NCI-H1930 (cell line): ENCODE measurements at regions not wholly inside any gene's neighbourhood (a gene's known extent, or its start where the extent isn't known, plus 50 kb on each side); places are given as distances from the start of the nearest gene placed in this dataset.

Experiments
- DNase-seq, 2 experiments: peaks; one replicate each; lab custom pipeline; 2025; lab: John Stamatoyannopoulos, UW

DNA sequence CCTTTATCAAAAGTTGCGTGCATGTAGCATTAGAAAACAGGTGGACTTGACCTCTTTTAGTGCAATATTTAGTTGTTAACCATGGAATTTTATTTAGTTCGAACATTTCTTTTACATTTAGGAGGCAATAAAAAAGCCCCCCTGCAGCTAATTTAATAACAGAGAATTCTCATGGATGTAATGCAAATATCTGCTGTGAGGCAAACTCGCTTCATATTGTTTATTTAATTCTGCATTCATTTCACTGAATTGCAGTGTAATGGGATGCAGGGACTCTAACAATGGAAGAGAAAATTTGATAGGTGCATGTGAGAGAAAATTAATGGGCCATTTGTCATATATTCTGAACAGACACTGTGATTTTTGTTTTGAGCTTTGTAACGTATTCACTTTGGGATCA lies 205.1 kb upstream of the CHD1 start:
- no peak for DNase-seq

DNA sequence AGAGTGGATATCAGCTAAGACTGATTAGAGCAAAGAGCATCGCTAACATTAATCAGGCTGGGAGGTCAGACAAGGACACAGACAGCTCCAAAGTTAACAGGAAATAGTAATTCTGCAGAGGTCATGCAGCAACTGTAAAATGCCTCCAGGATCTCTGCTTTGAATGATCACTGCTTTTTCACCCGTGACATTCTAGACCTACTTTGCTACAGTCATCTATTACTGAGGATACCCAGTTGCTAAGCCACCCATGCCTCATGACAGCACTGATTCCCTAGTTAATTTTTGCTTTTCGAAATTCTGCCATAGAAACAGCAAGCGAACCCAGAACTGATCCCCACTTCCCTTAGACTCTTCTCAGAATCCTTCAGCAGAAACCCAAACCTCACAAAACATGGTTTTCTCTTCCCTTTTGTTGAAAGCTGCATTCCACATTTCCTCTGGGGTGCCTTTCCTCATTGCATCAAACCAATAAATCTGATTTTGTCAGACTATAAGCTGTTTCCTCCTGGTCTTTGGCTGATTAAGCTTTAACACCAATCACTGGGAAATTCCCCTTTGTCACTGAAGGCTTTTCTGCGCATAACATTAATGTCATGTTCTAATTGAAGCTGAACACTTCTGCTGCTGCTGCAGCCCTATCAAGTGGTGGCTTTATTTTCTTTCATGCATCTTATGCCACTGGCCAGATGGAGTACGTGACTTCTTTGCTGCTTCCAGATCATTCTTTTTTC lies 201.1 kb upstream of the CHD1 start:
- DNase-seq = no peak

DNA sequence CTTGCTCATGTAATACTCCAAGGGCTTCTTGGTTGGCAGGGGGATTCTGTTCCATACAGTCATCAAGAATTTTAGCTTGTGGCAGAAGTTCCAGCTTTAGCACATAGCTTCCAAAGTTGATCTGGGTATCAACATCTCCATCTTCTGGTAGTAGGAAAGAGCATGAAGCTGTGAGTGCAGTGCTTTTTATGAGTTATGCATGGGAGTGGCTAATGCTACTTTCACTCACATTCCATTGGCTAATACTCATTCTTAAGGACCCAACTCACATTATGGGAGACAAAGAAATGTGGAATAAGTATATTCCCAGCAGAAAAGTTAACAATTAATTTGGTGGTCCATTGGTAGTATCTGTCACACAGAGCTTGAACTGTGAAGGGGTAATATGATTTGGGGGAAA lies 194.2 kb upstream of the CHD1 start:
- DNase-seq = no peak

DNA sequence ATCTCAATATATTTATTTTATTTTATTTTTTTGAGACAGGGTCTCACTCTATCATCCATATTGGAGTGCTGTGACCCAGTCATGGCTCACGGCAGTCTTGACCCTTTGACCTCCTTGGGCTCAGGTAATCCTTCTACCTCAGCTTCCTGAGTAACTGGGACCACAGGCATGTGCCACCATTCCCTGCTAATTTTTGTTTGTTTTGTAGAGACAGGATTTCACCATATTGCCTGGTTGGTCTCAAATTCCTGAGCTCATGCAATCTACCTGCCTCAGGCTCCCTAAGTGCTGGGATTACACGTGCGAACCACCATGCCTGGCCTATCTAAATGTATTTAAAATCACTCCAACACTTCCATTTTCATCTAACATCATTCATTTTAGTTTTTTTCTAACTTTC lies 190.5 kb upstream of the CHD1 start:
- DNase-seq = no peak

DNA sequence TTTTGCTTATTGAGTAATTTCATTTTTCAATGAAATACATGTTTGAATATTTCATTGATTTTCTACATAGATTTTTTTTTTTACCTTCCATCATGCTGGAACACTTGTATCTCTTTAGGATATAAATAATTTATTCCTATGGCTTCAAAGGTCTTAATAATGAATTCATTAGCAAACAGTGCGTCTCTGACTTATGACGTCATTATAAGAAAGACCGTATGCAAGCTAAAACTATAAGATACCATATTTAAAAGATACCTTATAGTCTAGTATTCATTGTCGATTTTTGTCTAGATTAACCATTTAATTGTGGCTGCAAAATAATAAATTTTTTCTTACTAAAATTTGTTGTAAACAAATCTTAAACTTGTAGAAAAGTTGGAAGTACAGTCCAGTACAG lies 187.7 kb upstream of the CHD1 start:
- DNase-seq = no peak

DNA sequence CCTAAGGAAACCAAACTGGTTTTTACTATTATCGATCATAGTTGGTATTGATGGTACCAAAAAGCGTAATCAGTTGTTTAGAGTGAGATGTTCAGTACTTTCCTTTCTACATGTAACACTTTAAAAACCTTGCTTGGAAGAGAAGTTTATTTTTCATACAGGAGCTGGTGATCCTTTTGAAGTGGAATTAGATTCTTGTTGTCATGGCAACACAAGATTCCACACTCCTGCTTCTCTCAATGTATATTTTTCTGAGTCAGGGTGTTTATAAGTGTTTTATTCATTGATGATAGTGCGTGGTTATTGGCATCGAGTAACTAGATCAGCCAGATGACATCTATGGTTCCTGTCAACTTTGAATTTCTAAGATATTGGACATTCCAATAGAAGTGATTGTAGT lies 181.1 kb upstream of the CHD1 start:
- no peak for DNase-seq

DNA sequence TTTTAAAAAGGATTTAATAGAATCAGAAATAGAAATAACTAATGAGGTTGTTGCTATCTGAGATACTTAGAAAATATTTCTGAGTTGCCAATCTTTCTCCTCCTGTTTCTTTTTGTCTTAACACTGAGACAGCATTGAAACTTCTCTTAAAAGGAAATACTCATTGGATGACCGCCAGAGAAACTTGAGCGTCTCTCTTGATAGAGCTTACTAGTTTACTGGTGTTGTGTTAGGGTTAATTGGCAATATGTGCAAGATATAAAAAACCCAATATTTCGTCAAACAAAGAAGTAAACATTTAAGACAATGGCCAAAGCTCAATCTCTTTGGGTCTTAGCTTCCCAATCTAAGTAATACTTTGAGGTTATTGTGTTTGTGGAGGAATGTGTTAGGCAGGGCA lies 176.4 kb upstream of the CHD1 start:
- no peak for DNase-seq

DNA sequence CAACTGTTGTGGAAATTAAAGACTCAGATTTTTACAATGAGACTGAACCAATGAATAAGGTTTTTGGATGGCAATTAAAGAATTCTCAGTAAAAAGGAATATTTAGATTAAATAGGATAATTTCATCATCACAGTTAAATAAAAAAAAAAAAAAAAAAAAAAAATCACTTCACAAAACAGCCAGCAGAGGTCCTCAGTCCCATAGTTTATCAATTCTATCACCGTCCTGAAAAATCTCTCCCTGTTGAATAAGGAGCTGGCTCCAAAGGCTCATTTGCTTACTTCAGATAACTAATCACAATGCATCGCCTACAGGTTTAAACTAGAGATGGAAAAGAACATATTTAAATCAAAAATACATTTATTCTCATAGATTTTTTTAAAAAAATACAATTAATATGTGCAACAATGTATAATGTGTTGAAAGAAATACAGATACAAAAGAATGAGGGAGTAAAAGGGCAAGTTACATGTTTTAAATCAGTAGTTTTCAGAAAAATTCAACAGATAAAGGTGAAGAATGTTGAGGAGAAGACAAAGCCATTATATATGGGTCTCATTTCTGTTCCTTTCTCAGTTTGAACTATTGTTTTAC lies 175.8 kb upstream of the CHD1 start:
- no peak for DNase-seq

DNA sequence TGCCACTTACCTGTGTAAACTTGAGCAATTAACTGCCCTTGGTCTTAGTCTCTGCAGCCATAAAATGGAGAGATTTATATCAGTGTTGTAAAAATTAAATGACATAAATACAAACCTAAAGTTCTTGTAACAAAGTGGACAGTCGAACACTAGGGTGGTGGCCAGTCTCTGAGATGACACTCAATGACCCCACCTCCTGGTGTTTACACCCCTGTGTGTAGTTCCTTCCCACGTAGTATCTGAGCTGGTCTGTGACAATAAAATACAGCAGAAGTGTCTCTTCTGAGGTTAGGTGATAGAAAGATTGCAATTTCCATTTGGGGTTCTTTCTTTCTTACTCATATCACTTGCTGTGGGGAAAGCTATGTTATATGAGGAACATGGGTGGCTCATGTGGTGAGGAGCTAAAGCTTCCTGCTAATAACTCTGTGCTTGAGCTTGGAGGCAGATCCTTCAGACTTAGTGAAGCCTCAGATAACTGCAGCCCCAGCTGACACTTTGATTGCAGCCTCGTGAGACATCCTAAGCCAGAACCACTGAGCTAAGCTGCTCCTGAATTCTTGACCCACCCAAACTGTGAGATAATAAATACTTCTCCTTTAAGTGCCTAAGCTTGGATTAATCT lies 173.4 kb upstream of the CHD1 start:
- no peak for DNase-seq

DNA sequence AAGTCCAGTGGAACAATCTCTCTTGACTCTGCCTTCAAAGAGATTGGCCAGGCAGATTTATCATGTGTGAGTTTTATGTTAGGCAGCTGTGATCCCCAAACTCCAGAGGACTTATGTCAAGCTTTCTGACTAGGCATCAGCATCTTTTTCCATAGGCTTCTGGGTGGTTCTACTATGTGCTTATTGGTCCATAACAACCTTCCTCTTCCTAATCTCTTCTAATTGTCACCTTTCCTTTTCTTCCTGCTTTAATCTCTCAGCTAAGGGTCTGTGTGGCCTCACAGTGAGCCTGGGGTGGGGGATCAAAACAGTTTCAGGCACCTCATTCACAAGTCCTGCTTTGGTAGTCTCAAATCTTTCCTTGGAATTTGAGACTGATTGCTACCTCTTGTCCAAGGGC lies 170.9 kb upstream of the CHD1 start:
- DNase-seq = no peak

DNA sequence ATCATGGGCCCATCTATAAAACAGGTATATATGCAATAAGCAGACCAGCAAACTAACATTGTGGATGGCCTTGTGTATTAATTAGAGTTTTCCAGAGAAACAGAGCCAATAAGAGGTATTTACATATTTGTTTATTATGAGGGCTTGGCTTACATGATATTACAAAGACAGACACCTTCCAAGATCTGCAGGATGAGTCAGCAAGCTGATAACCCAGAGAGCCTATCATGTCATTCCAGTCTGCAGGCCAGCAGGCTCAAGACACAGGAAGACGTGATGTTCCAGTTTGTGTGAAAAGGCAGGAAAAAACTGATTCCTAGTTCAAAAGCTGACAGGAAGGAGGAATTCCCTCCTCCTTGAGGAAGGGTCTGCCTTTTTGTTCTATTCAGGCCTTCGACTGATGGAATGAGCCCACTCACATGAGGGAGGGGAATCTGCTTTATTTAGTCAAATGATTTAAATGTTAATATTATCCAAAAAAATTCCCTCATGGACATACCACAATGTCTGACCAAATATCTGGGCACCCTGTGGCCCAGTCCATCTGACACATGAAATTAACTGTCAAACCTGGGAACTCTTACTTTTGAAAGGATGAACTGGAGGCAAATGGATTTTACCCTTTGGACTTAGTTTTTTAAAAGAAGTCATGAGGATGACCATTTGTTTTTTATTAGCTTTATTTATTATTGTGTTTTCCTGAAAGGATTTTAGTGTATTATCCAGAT lies 161.2 kb upstream of the CHD1 start:
- DNase-seq = no peak

DNA sequence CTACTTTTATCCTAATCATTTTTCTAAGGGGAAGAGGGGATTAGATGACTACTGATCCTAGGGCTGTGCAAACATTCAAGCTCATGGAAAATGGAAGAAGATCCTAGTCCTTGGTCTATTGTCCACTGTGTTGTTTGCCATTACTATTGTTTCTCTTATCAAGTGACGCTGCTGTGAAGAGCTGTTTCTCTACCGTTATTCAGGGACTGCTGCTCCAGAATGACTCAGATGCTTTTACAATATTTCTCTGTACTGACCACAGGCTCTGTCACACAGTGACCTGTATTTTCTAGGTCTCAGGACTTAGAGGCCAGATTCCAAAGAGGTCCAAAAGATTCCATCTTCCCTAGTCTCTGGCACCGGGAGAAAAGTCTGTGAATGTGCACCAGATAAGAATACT lies 159.5 kb upstream of the CHD1 start:
- DNase-seq = no peak

DNA sequence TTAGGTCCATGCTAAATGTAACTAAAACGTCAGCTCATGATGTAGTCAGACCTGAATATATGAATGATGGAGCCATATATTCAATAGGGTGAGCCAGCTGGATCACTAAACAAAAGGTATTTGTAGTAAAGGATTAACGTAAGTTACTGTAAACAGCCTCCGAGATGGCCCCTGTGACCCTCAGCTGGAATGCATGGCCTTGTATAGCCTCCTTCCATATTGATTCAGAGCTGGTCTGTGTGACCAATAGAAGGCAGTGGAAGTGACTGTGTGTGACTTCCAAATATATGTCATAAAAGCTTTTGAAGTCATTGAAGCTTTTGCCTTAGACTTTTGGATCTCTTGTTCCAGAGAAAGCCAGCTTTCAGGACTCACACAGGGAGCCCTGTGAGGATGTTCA lies 154.4 kb upstream of the CHD1 start:
- DNase-seq = no peak

DNA sequence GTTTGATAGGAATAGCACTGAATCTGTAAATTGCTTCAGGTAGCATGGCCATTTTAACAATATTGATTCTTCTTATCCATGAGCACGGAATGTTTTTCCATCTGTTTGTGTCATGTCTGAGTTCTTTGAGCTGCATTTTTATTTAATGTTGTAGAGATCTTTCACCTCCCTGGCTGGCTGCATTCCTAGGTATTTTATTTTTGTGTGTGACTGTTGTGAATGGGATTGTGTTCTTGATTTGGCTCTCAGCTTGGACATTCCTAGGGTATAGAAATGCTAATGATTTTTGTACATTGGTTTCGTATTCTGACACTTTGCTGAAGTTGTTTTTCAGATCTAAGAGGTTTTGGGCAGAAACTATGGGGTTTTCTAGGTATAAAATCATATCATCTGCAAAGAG lies 152.9 kb upstream of the CHD1 start:
- DNase-seq = no peak

DNA sequence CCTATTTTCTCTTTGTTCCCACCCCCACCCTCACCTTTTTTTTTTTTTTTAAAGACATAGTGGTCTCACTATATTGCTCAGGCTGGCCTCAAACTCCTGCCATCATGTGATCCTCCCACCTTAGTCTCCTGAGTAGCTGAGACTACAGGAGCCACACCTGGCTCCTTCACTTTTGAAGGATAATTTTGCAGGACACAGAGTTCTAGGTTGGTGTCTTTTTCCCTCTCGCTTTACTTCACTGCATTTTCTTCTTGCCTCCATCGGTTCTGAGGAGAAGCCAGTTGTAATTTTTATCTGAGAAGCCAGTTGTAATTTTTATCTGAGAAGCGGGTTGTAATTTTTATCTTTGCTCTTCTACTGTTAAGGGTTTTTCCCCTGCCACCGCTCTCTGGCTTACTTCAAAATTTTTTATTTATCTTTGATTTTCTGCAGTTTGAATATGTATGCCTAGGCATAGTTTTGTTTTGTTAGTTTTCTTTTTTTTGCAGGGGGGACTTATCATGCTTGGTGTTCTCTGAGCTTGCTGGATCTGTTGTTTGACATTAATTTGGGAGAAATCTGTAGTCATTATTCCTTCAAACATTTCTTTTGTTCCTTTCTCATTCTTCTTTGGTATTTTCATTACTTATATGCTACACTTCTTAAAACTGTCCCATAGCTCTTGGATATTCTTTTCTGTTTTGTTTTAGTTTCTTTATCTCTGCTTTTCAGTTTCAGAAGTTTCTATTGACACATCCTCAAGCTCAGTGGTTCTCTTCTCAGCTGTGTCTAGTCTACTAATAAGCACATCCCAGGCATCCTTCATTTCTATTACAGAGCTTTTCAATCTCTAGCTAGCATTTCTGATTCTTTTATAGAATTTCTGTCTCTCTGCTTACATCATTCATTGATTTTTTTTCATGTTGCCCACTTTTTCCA lies 148.2 kb upstream of the CHD1 start:
- DNase-seq = no peak

DNA sequence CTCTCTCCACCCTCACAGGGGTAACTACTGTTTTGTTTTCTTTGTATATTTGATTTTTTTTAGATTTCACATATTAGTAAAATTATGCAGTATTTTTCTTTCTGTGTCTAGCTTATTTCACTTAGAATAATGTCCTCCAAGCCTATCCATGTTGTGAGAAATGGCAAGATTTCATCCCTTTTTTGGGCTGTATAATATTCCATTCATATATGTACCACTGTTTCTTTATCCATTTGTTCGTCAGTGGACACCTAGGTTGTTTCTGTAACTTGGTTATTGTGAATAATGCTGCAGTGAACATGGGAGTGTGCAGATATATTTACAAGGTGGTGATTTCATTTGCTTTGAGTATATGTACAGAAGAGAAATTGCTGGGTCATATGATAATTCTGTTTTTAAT lies 144.0 kb upstream of the CHD1 start:
- DNase-seq = no peak

DNA sequence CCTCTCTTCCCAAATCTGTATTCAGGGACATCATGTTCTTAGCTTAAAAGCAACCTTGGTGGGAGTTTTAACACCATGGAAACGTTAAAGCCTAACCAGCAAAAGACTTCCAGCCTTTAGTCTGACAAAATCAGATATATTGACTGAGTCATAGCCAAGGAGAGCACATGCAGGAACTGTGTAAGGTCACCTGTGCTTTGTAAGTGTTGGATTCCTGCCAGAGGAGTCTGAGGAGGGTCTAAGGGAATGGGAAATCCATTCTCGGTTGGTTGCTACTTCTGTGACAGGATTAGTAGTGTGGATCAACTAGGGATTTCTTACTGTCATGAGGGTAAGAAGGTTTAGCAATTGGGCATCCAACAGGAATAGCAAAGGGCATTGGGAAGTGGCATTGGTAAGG lies 142.0 kb upstream of the CHD1 start:
- DNase-seq = no peak

DNA sequence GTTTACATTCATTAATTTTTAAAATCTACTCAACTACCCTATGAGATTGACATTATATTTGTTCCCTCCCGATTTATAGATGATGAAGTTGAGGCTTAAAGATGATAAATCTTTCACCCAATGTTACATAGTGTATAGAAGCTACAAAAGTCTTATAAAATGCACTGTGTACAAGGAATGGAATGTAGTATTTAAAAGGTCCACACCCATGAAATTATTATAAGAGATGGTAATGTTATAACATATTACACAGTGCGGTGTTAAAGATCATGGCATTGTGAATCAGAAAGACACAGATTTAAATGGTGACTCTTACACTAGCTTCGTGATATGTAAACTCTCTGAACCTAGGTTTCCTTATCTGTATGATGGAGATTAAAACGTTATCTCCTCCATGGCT lies 141.6 kb upstream of the CHD1 start:
- no peak for DNase-seq

DNA sequence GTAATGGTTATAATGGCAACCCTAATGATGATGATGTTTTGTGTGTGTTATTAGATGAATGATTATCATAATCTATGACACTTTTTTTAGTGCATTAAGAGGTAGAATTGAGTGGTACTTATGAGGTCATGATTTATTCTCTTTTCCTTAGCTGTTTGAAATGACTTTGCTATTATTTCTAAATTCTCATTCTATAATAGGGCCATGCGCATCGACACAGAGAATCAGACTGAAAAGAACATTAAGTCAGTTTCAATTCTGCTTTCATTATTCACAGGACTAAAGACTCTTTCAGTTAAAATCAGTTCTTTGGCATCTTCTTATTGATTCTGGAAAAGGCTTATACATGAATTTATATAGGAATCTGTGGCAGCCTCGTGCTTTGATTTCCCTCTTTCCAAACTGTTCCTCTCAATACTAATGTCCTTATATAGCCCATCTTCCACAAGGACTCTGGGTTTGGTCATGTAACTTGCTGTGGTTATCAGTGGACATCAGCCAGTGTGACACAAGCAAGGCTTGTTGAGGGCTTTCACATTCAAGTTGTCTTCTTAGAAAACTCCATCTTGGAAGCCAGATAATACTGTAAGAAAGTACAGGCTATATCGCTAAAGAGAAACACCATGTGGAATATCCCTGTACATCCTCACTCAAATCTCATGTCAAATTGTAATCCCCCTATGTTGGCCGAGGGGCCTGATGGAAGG lies 140.3 kb upstream of the CHD1 start:
- no peak for DNase-seq

DNA sequence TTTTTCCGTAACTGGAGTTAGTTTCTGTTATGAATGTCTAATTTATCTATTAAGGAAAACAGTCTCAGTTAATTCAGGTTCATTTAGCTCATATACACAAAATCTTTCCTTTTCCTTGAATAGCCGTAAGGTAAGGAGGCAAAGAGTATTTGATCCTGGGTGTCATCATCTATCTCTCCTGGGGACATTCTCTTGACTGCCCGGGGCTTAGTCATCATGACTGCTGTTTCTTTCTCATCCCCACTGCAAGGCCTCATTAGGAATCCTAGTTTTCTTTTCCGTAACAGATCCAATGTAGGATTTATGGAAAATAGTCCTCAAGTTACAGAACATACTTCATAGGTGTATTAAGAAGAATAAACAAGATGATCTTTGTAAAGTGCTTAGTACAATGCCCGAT lies 134.9 kb upstream of the CHD1 start:
- no peak for DNase-seq

DNA sequence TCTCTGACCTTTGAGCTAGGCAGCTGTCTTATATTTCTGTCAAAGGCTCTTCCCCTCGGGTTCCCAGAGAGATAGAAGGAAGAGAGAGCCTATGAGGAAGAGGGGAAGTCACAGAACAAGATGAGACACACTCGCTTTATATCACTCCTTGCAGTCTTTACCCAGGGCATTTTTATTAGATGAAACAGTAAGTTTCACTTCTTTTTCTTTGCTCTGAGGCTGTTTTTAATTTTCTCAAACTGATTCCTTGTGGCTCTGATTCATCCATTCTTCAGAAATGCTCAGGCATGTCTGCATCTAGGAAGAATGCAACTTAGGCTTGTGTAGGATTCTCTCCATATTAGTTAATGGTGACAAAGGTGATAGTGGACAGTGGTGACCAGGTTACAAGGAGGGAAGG lies 132.9 kb upstream of the CHD1 start:
- DNase-seq = no peak
